A673 (cell line): ENCODE measurements at regions not wholly inside any gene's neighbourhood (a gene's known extent, or its start where the extent isn't known, plus 50 kb on each side); places are given as distances from the start of the nearest gene placed in this dataset.

Experiments
- CTCF ChIP-seq: fragments of 300-800, 200-600 bp; sonication (generic); conservative IDR thresholded peaks from 2 replicates; pipeline ENCODE4 v1.5.1; 2017; ENCODE audit warnings: low read depth, mild to moderate bottlenecking, antibody characterized with exemption, low read length, moderate library complexity, mixed read lengths
- EZH2 ChIP-seq: fragments of 200-600 bp; sonication (generic); IDR thresholded peaks from 2 replicates; pipeline ENCODE4 v1.6.1; 2017; ENCODE audit warnings: borderline replicate concordance, low read depth, mild to moderate bottlenecking, mixed read lengths, antibody characterized with exemption, low read length; ENCODE audit not compliant: poor library complexity, severe bottlenecking

DNA sequence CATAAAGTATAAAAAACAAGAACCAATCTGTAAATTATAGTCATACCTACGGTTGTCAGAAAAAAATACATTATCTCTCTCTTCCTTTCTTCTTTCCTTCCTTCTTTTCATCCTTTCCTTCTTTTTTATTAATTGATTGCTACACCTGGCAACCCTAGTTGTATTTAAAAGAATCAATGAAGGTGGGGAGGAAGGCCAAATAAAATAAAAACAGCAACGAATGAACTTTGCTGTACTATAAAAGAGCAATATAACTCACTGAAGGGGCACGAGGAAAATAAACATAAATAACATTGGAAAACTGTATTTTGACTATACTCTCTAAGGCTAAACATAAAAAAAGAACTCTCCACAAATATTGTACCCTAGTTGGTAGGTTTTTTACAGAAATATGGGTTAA is 898.2 kb upstream of the USP15 start:
- TF ChIP-seq EZH2 (no peak), CTCF (no peak)
